Mucosa of stomach (tissue), 1 donor: ENCODE measurements at regions not wholly inside any gene's neighbourhood (a gene's known extent, or its start where the extent isn't known, plus 50 kb on each side); places are given as distances from the start of the nearest gene placed in this dataset.

Experiments
- H3K27me3 ChIP-seq: one replicate; pipeline ENCODE4 v1.7.0; 2013; ENCODE audit warnings: mild to moderate bottlenecking, low read length; ENCODE audit not compliant: control insufficient read depth, insufficient read depth
- H3K36me3 ChIP-seq: one replicate; pipeline ENCODE4 v1.7.0; 2013; ENCODE audit warnings: low read length; ENCODE audit not compliant: control insufficient read depth, insufficient read depth
- H3K4me1 ChIP-seq: one replicate; pipeline ENCODE4 v1.7.0; 2013; ENCODE audit warnings: mild to moderate bottlenecking, low read length; ENCODE audit not compliant: control insufficient read depth, insufficient read depth
- H3K4me3 ChIP-seq: one replicate; pipeline ENCODE4 v1.7.0; 2013; ENCODE audit warnings: low read length
- H3K9ac ChIP-seq: one replicate; pipeline ENCODE4 v1.7.0; 2013; ENCODE audit warnings: mild to moderate bottlenecking, low read length, moderate library complexity
- H3K9me3 ChIP-seq: one replicate; pipeline ENCODE4 v1.7.0; 2013; ENCODE audit warnings: mild to moderate bottlenecking, low read length, moderate library complexity; ENCODE audit not compliant: control insufficient read depth
- donor health status: Pancreatic carcinoma.

GRCh38 chr1:55279627-55280026 lies 64.5 kb upstream of the USP24 start:
- Histone ChIP-seq H3K9ac (no peak overlapping the region), H3K4me1 (peaks cover 9% of the 10 kb centered on the region), H3K9me3 (no peaks in the 10 kb centered on the region), H3K4me3 (no peak overlapping the region), H3K36me3 (no peaks in the 10 kb centered on the region), H3K27me3 (no peaks in the 10 kb centered on the region)

GRCh38 chr1:55278378-55278777 lies 63.2 kb upstream of the USP24 start:
- H3K36me3 ChIP-seq, result no peaks in the 10 kb centered on the region
- no peaks in the 10 kb centered on the region for H3K9me3 ChIP-seq
- no peak overlapping the region for H3K4me3 ChIP-seq
- H3K4me1 ChIP-seq, result peaks cover 11% of the 10 kb centered on the region
- no peaks in the 10 kb centered on the region for H3K27me3 ChIP-seq
- no peak overlapping the region for H3K9ac ChIP-seq

DNA sequence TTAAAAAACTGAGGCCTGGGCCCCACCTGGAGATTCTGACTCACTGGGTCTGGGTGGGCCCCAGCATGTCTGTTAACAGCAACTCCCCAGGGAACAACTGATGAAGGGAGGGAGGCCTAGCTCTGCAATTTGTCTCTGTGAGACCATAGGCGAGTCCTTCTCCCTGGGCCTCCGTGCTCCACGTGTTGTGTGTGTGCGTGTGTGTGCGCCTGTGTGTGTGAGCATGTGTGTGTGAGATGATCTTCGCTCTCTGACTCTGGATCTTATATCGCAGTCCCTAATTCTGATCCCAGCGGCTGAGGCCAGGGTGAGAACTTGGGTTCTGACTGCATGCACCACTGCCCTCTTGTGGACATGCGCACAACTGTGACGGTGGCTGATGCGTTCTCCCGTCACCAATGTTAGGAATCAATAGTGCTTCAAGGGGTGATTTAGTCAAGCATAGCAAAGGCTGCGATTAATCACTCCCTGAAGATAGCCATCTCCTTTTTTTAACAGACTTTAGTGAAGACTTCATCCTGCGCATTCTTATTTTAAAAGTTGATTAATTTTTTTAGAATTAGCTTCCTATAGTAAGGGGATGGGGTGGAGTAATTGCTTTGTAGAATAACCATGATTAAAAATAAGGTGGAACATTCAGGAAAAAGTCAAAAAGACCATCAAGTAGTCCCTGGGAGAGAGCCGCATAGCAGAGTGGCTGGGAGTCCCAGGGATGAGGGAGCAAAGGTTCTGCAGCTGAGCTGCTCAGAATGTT lies 62.4 kb upstream of the USP24 start:
- no peak overlapping the region for H3K9ac ChIP-seq
- H3K4me1 ChIP-seq, result peaks cover 11% of the 10 kb centered on the region
- no peaks in the 10 kb centered on the region for H3K9me3 ChIP-seq
- no peaks in the 10 kb centered on the region for H3K36me3 ChIP-seq
- H3K4me3 ChIP-seq, result no peak overlapping the region
- H3K27me3 ChIP-seq, result no peaks in the 10 kb centered on the region

DNA sequence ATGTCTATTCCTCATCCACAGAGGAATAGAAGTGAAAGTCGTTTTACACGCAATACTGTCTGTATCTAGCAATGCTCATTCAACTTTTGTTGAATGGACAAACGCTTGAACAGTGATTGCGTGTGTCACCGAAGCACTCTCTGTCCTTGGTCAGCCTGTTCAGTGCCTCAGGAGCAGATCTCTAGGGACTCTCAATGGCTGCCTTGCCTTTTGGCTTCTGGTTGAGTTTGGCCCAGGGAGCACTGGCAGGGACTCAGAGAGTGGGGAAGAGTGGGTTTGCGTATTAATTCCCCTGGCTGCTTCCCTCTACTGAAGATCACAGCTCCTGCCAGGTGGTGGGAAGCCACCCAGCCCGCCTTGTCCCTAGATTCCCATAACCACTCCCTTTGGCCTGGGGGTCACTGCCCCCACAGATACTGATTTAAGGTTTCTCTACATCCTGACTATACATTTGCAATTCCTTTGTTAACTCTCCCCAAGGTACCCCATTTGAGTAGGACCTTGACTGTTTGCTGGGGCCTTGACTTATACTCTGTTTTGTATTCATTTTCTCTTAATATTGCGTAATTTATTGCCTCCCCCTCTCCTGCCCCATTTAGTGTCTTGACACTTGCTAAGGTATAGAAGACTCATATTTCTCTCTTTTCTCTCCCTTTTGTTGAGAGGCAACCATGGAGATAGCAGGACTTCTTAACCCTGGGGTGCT lies 61.7 kb upstream of the USP24 start:
- Histone ChIP-seq H3K36me3 (no peaks in the 10 kb centered on the region), H3K4me1 (peaks cover 11% of the 10 kb centered on the region), H3K27me3 (no peaks in the 10 kb centered on the region), H3K9me3 (no peaks in the 10 kb centered on the region), H3K9ac (no peak overlapping the region), H3K4me3 (no peak overlapping the region)

GRCh38 chr1:55275941-55276341 lies 60.8 kb upstream of the USP24 start:
- no peaks in the 10 kb centered on the region for H3K9me3 ChIP-seq
- H3K27me3 ChIP-seq, result no peaks in the 10 kb centered on the region
- no peak overlapping the region for H3K4me3 ChIP-seq
- no peaks in the 10 kb centered on the region for H3K36me3 ChIP-seq
- H3K4me1 ChIP-seq, result peaks cover 11% of the 10 kb centered on the region
- H3K9ac ChIP-seq, result no peak overlapping the region

- H3K9ac ChIP-seq, result no peak overlapping the region
- H3K27me3 ChIP-seq, result no peaks in the 10 kb centered on the region
- no peaks in the 10 kb centered on the region for H3K9me3 ChIP-seq
- H3K36me3 ChIP-seq, result no peaks in the 10 kb centered on the region
- H3K4me3 ChIP-seq, result no peak overlapping the region
- peaks cover 11% of the 10 kb centered on the region for H3K4me1 ChIP-seq
Observed at GRCh38 chr1:55275151-55275748, 60.1 kb upstream of the USP24 start.

GRCh38 chr1:55272994-55273393 lies 57.8 kb upstream of the USP24 start:
- Histone ChIP-seq H3K27me3 (no peaks in the 10 kb centered on the region), H3K9ac (no peak overlapping the region), H3K9me3 (no peaks in the 10 kb centered on the region), H3K4me3 (no peak overlapping the region), H3K4me1 (peaks cover 11% of the 10 kb centered on the region), H3K36me3 (no peaks in the 10 kb centered on the region)
